CD4-positive, alpha-beta T cell treated with Interleukin-15 for 4 hours (primary cell): ENCODE measurements at regions not wholly inside any gene's neighbourhood (a gene's known extent, or its start where the extent isn't known, plus 50 kb on each side); places are given as distances from the start of the nearest gene placed in this dataset.
"Not testable (repeated sequence)": the region's sequence is repeated elsewhere in the genome, so short reads cannot be mapped to it uniquely, and the experiment has no call there.

Experiments used
- DNase-seq: peaks from one replicate; pipeline ENCODE4 v3.0.0-alpha.2; 2020; ENCODE audit warnings: low spot score

DNA sequence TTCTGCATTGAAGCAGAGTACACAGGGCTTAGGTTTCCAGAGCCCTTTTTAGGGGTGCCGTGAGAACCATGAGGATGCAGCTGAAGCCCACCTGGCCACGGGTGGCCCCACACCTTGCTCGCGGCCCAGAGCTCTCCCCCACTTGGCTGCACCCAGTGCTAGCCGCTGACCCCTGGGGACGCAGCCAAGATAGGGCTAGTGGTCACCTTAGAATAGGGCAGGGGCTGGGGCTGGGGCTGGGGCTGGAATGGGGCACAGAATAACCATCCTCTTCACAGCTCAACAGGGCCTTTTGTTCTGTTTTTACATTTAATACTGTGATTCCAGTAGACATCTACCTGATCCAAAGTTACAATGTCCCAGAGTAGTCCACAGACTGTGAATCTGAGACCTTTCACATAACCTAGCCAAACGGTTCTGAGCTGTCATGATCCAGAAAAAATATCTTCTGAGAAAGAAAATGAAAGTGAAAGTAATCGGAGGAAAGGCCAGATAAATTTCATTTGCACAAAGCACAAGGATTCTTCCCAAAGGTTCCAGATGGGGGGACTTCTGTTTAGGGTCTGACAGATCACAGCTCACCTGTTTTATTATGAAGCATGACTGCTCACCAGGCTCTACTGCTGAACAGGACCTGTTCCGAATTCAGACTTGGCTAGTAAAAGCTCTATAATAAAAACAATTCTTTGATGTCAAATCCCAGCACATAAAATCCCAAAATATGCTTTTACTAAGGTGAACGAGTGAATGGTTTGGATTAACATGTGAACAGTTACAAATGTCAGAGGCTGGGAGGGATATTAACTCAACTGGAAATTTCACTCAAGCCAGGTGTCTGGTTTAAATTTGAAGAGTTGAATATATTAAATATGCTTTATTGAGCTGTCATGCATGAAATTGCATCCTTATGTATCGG lies 401.9 kb downstream of the THBS2 start:
- no peak for DNase-seq

DNA sequence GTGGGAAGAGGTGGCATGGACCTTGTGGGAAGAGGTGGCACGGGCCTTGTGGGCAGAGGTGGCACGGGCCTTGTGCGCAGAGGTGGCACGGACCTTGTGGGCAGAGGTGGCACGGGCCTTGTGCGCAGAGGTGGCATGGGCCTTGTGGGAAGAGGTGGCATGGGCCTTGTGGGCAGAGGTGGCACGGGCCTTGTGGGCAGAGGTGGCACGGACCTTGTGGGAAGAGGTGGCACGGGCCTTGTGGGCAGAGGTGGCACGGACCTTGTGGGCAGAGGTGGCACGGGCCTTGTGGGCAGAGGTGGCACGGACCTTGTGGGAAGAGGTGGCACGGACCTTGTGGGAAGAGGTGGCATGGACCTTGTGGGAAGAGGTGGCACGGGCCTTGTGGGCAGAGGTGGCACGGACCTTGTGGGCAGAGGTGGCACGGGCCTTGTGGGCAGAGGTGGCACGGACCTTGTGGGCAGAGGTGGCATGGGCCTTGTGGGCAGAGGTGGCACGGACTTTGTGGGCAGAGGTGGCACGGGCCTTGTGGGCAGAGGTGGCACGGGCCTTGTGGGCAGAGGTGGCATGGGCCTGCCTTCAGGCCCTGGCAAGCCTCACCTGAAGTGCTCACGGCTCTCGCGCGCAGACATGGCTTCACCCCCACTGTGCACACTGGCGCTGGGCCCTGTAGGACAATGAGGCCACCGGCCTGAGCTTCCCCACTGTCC lies 403.5 kb downstream of the THBS2 start:
- not testable (repeated sequence) for DNase-seq

DNA sequence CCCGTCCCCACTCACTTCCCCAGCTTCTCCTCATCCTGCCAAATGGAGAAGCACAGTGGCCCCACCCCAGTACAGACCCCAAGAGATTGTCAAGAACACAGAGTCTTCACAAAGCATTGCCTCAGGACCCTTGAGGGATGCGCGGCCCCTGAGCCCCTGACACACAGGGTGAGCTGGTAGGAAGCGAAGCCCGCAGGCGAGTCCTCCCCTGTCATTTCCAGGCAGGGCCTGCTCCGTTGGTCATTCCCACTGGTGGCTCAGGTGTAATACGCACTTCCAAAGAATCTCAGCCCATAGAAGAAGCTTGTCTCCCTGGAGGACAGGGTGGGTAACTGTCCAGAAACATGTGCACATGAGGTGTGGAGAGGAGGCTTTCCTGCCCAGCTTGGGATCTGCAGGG lies 404.2 kb downstream of the THBS2 start:
- no peak for DNase-seq

DNA sequence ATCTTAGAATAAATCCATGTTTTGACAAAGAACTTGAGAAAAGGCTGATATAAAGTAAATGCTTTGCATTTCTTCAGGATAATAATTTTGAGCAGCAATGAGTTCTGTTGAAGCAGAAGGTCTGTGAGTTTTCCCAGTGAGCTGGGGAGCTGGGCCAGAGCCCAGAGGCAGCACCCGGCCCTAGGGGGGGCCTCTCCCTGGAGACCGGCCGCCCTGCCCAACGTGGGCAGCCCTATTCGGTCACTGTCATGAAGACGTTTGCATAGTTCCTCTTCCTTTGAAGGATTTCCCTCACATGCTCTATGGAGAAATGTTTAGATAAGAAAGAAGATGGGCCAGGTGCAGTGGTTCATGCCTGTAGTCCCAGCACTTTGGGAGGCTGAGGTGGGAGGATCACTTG lies 404.8 kb downstream of the THBS2 start:
- no peak for DNase-seq

DNA sequence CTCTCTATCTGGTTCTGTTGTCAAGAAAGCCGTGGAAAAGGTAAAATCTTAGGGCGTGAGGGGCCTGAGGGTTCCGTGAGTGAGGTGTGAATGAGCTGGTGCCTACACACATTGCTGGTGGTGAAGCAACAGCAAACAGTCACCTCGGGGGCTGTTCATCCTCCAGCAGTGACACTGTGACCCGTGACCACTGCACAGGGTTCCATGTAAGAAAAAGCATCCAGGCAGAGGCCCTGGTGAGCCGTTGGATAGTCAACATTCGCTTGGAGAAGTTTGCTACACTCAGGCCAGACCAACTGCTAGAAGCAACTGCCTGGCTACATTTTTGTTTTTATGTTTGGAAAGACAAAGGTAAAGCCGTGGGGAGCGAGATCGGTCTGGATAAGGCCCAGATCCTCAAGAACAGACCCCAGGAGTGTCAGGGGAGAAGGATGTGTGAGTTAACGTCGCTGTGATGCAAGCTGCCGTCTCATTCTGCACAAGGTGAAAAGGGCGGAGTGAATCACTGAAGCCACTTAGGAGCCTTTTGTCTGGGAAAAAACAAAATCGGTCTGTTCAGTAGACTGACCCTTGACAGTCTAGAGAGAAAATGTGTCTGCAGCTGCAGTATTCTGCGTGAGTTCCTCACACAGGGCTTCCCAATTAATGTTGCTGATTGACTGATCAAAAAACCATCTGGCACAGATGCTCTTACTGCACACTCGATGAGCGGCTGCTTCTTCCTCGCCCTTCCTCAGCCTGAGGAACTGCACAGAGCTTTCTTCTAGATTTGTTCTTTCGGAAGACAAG lies 404.0 kb downstream of the SMOC2 start:
- no peak for DNase-seq

DNA sequence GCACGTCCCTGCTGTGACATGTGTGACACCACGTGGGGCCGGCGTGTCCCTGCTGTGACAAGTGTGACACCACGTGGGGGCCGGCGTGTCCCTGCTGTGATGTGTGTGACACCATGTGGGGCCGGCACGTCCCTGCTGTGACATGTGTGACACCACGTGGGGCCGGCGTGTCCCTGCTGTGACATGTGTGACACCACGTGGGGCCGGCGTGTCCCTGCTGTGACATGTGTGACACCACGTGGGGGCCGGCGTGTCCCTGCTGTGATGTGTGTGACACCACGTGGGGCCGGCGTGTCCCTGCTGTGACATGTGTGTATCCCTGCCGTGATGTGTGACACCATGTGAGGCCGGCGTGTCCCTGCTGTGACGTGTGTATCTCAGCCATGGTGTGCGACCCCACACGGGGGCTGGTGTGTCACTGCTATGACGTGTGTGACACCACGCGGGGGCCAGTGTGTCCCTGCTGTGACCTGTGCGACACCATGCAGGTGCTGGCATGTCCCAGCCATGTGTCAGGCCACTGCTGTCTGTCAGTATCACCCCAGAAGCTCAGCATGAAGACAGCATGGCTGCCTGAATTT lies 401.7 kb downstream of the SMOC2 start:
- not testable (repeated sequence) for DNase-seq

DNA sequence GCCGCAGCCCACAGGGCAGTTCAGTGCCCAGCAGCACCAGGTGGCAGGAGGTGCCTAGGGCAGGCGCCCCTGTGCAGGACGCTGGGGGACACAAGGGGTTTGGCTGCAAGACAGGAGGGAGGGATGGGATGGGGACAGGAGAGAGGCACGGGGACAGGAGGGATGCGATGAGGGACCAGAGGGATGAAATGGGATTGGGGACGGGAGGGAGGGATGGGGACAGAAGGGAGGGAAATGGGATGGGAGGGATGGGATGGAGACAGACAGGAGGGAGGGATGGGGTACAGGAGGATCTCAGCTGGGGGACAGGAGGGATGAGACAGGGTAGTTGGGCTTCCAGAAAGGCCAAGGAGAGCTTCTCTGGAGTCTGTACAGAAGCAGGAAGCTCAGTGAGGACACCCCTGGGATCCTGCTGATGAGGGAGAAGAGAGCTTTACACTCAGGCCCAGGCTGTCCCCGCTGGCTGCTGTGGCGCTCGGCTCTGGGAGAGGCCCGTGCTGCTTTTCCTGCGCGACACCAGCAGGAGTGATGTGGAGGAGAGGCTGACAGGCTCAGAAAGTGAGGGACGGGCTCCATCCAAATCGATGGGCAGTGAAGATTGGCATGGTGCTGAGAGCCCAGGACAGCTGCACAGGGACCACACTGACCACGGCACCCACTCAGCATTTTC lies 400.8 kb downstream of the SMOC2 start:
- no peak for DNase-seq

DNA sequence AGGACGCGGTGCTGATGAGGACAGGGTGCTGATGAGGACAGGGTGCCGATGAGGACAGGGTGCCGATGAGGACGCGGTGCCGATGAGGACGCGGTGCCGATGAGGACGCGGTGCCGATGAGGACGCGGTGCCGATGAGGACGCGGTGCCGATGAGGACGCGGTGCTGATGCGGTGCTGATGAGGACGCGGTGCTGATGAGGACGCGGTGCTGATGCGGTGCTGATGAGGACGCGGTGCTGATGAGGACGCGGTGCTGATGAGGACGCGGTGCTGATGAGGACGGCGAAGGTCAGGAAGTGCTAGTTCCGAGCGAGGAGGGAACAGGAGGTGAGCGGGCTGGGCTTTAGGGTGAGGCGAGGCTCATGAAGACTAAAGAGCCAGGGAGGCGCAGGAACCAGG lies 399.9 kb downstream of the SMOC2 start:
- not testable (repeated sequence) for DNase-seq

DNA sequence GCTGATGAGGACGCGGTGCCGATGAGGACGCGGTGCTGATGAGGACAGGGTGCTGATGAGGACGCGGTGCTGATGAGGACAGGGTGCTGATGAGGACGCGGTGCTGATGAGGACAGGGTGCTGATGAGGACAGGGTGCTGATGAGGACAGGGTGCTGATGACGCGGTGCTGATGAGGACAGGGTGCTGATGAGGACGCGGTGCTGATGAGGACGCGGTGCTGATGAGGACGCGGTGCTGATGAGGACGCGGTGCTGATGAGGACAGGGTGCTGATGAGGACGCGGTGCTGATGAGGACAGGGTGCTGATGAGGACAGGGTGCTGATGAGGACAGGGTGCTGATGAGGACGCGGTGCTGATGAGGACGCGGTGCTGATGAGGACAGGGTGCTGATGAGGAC lies 399.3 kb downstream of the SMOC2 start:
- DNase-seq: not testable (repeated sequence)

DNA sequence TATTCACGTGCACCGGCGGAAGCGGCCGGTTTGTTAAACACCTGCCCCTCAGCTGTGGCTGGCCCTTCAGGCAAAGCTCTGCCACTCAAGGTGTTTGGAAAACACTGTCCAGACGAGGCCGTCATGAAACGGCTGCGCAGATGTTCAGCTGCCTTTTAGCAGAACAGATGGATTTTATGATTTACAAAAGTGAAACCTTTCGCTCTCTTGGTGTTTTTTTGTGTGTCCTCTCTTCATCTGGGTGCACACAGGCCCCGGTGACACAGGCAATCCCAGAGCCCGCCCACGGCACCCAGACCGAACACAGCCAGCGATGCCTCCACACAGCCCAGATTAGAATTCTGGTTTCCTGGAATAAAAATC lies 397.0 kb downstream of the SMOC2 start:
- no peak for DNase-seq

DNA sequence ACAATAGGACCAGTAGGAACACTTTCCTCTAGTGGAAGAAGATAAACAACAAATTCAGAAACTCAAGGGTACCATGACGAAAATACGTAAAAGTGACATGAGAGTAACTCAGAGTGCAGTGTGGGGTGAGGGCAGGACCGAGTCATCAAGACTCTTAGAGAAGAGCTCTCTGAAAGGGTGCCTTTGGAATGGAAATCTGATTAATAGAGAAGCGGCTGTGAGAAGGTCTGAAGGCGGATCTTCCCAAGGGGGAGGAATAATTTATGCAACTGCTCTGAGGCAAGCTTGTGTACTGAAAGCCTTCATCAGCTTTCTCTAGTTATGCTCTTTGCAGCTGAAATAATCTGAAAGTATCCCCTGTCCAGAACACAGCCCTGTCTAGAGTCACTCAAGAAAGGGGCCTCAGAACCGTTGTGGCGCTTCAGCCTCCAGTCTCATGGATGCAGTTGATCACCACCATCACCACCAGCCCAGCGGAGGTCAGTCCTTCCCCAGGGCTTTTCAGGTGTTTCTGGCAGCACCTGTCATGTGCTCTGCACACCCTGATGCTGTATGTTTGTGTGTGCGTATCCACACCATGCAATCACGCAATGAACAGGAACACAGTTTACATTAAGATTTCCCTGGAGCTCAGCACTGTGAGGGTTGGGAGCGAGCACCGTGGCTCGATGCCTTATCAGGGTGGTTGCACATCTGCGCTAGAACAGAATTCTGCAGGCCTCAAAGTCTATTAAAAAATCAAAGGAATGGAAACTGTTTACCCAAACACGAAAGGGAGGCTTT lies 396.5 kb downstream of the SMOC2 start:
- DNase-seq: no peak

DNA sequence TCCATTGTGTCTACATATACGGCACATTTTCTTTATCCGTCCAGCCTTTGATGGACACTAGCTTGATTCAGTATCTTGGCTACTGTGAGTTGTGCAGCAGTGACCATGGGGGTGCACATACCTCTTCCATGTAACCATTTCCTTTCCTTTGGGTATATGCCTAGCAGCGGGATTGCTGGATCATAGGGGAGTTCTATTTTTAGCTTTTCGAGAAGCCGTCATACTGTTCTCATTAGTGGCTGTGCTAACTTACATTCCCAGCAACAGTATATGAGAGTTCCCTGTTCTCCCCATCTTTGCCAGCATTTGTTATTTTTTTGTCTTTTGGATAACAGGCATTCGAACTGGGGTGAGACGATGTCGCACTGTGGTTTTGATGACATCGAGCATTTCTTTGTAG lies 395.0 kb downstream of the SMOC2 start:
- DNase-seq: no peak

DNA sequence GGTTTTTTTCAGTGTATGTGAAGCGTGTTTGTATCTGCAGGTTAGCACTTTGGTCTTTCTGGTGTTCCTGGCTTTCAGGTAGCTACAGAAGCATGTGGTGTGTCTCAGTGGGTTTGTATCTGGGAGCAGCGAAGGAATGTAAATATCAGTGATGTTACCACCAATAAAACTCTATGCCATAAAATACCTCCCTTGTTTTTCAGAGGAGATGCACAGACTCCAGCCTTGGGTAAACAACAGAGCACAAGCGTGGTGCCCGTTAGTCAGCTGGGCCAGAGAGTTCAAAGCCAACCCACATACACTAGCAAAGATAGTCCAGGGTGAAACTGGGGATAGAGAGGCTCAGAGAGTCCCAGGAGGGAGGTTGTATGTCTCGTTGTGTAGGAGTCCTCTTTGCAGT lies 393.8 kb downstream of the SMOC2 start:
- DNase-seq: no peak

DNA sequence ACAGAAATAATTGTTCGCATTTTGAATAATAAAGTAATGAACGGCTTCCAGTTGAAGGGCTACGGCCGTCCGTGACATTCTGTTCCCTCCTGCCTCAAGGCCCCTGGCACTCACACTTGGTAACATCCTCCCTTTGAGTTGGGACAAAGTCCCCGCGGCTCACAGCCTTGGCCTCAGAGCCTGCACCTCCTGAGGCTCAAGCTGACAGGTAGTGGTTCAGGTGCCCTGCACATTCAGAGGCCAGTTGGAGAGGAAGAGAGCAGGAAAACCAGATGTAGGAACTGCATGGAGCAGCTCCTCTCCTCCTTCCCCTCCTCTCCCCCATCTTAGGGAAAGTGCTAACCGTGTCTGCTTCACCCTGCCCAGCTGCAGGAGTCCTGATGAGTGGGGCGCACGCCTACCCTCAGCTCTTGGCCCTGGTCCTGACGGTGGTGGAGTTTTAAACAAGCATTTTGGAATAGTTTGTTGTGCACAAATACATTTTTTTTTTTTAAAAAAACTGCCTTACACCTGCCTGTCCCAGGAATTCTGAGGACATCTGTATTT lies 393.1 kb downstream of the SMOC2 start:
- no peak for DNase-seq

DNA sequence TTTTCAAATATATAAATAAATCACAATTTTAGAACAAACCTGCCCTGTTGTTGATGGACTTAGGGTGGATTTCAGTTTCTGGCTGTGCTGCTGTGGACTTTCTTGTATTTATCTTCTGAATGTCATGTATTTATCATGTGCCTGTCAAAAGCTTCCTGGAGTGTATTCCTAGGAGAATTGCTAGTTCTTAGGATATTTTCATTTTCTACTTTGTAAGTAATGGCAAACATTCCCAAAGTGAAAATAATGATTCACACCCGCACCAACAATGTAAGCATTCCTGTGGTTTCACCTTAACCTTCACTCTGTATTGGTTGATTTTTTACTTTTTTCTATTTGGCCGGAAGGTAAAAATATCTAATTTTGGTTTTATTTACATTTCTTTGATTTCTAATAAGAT lies 387.8 kb downstream of the SMOC2 start:
- no peak for DNase-seq

DNA sequence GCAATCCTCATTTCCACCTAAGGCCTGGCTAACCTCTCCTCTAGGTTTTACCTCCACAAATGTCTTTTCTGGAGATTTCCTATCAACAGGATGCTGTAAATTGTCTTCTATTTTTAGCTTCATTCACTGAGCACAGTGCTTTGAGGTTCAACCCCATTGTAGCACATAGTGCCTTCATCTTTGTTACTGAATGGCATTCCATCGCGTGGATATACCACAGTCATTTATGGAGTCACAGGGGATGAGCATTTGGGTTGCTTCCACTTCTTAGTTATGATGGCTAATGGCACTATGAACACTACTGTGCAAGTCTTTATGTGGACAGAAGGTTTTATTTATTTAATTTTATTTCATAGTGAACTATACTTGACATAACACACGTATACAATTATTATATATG lies 387.1 kb downstream of the SMOC2 start:
- DNase-seq: no peak

DNA sequence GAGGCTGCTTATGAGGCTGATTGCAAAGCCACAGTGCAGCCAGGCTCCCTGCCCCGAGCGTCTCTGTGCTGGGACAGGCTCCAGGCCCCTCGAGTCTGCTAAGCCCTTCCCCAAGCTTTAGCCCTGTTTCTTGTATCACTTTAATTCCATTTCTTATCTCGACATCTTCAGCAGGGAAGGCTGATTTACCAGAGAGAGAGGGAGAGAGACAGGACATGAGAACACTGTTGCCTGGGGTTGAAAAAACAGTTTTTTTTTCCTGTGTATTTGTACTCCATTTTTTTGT lies 386.5 kb downstream of the SMOC2 start:
- DNase-seq: no peak

DNA sequence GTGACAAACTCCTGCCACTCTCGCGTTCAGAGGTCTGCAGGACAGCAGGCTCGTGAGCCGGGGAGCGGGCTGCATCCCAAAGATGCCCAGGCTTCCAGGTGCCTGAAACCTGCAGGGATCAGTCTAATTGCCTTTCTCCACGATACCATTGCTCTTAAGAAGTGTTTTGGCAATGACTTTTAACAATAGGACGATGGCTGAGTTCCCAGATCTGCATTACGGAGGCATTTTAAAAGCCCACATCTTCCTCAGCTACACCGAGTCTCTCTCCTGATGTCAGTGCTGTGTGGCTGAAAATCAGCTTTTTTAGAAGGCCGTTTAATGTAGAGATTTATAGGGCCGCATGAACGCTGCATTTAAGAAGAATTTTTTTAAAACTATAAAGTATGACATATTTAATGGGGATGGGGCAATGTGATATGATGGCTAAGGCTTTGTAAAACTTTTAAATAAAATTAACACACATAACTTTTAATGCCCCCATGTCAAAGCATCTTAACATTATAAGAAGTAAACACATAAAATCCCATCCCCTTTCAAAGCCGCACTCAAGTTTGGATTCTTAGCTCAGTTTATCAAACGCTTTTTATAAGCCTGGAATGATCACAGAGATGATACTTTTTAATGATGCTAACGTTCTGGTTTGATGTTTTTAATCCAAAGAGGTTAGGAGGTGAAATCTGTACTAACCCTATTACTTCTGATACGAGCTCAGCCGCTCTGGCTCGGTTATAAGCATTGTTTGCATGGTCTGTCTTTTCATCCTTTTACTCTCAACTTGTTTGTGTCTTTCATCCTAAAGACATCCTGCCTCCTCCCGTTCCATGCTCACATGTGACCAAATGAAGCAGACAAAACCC lies 386.0 kb downstream of the SMOC2 start:
- no peak for DNase-seq

DNA sequence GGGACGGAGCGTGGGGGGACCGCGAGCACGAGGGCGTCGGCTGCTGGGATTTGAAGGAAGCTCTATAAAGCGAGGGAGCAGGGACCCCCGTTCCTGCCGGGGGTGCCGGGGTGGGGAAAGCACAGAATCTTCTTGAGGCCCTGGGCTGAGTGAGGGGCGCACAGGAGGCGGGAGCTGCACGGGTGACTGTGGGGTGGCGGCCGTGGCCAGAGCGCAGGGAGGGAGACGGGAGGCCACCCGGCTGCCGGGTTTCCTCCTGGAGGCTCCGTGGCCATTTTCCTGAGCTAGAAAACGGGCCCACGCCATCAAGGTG lies 385.1 kb downstream of the SMOC2 start:
- no peak for DNase-seq
